NCI-H2196 (cell line): ENCODE measurements at regions not wholly inside any gene's neighbourhood (a gene's known extent, or its start where the extent isn't known, plus 50 kb on each side); places are given as distances from the start of the nearest gene placed in this dataset.

Experiments used
- DNase-seq: peaks from one replicate; lab custom pipeline; 2025; ENCODE audit not compliant: unreplicated experiment; lab: John Stamatoyannopoulos, UW

DNA sequence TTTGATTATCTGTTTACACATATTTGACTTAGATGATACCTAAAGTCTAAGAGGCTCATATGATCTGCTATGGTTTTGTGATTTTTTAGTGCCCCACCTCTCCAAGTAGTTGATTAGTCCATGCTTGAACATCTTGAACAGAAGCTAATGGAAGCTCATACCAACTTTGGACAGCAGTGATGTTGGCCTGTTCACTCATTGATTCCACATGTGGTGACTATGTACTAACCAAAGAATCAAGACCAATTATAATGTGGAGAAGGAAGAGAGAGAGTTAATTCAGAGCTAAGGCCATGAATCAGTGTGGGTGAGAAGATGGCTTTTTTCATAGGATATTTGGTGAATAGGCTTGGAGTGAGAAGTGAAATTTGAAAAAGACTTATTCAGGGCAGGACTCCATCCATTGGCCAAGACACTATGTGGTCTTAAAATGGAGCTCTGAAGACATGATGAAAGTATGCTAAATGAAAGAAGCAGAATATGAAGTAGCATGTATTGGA is 178.3 kb upstream of the TWIST2 start:
- DNase-seq: no peak

DNA sequence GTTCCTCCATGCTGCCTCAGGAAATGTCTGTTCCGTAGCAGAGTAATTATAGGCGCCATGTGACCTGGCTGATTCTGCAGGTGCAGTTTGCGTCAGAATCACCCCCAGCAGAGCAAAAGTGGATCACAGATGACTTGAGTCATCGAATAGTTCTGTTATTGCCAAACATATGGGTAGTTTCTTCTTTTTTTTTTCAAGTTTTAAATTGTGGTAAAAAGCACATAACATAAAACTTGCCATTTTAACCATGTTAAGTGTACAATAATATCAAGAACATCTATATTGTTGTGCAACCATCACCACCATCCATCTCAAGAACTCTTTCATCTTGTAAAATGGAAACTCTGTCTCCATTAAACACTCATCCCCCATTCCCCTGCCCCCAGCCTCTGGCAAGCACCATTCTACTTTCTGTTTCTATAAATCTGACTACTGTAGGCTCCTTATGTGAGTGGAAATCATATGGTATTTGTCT is 177.7 kb upstream of the TWIST2 start:
- no peak for DNase-seq

DNA sequence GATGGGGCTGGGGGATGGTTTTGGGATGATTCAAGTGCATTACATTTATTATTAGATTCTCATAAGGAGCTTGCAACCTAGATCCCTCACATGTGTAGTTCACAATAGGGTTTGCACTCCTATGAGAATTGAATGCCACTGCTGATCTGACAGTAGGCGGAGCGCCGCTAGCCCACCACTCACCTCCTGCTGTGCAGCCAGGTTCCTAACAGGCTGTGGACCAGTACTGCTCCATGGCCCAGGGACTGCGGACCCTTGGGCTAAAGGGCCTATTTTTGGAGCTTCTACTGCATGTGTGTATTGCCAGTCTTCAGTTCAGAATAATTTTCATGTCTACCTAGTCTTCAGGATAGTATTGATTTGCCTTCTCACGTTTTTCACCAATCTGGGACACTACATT is 165.3 kb upstream of the TWIST2 start:
- no peak for DNase-seq

DNA sequence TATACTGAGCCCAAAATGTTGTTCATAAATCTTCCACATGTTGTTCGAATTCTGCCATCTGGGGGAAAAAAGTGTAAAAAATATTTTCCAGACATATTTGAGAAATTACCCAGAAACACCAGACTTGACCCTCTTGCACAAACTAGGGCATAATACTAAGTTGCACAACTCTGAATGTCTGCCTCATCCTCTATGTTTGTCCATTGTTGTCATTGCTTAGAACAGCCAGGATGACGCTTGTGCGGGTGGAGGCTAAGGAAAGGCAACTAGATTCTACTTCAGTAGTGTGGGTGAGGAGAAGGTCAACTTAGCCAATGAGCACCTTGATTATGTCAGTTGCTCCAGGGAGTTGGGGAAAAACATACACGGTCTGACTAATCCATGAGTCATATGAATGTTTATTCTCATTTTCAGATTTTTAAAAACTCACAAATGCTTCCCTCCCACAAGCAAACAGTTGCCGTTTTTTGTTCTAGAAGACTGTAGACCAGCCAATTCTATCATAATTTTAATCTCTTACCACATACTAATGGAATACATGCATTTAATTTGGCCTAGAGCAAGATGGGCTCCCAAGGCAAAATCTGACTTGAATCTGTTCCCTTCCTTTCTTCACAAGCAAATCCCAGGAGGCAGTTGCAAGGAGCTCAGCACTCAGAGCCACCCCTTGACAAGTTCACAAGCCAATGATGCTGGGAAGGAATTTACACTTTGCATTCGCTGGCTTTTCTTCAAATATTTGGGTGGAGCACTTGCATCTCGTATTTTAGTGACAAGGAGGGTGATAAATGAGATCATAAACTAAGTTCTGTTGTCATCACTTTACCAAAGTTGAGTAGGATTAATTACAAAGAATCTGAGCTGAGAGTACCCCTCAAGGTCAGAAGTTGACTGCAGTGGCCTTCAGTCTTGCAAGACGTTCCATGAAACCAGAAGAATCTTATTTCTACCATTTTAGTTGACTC is 163.2 kb upstream of the TWIST2 start:
- no peak for DNase-seq

DNA sequence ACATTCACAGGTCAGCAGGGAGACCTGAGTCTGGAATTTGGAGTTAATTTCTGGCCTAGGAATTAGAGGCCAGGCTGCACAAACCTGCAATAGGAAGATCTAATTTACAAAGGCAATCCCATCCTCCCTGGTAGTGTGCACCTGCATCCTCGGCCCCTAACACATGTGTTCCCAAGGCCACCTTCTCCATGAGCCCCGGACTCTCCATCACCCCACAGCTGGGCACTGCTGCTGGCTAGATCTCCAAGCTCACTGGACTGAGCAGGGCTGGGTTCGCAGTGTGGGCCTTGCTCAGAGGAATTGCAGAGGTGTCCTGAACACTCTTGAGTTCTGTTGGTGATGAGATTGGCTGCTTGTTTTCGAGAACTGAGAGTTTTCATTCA is 162.6 kb upstream of the TWIST2 start:
- DNase-seq: no peak

DNA sequence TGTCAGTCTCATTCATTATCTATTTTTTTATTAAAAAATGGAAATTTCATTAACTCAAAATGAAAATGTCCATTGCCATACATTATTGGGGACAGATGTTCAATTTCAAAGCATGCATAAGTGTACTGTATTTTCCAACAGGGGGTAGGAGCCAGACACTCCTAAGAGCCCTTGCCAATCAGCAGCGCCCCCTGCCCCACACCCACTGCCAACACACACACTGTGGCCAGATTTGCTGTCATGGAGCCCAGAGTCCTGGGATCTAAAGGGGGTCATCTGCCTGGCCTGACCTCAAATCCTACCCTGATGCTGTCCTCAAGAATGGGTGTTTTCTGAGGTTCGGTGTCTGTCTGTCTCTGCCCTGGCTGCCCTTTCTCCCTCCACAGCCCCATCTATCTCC is 162.2 kb upstream of the TWIST2 start:
- DNase-seq: no peak

DNA sequence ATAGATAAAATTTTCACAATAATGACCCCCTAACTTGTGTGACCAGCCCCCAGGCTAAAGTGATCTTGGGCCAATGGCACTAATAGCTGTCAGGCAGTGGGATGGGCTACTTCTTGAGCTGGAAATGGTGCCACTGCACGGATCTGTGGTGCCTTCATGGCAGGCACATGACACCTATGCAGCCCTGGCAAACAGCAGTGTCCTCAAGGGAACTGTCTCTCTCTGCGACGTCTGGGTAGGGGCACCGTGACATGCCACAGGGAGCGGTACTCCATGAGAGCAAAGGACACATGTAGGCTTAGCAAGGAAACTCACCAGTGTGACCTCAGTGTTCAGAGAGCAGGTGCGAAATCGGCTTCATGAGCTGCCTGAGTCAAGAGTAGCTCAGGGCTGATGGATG is 161.7 kb upstream of the TWIST2 start:
- DNase-seq: no peak

DNA sequence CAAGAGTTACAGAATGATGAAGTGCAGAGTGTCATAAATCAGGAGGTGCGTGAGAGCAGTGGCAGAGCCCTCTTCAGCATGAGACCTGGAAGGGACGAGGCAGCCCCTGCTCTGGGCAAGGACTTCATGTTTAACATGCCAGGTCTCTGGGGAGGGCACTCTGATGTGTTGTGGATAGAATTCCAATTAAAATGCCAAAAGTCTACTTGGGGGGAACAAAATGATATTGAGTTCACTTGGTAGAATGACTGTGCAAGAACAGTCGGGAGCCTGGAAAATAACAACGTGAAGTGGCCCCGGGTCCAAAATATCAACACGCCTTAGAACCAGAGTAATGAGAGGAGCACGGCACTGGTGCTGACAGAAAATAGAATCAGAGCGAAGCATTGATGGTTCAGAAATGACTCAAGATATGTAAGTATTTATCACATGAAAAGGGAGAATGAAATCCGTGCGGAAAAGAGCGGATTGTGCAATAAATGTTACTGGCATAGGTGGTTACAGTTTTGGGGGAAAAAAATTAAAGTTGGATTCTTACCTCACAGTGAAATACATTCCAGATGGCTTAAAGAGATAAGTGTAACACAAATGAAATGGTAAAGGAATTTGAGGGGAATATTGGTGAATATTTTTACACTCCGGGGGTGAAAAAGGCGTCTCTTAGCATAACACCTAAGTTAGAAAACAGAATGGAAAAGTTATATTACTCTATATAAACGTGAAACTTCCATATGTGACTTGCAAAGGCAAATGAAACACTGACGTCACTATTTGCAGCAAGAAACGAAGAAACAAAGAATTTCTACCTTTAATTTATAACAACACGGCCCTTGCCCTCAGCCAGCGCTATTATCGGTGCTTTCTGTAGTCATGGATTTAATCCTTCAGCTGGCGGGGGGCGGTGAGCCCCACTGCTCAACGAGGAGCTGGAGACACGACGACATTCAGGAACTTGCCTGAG is 159.4 kb upstream of the TWIST2 start:
- no peak for DNase-seq

DNA sequence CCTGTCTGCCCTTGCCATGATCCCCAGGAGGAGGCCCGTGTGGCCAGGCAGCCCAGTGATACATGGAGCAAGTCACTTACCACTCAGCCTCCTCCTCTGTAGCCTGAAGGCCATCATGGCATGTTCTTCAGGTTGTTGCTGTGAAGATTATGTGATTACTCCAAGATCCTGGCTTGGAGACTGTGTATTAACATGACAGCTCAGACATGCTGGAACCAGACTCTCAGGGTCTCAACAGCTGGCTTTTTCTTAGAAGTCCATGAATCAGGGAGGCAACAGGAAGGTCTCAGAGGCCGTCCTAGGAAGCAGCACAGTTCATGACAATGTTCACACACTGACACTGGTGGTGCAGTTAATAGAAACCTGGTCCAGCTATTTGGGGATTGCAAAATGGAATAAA is 158.6 kb upstream of the TWIST2 start:
- DNase-seq: no peak

DNA sequence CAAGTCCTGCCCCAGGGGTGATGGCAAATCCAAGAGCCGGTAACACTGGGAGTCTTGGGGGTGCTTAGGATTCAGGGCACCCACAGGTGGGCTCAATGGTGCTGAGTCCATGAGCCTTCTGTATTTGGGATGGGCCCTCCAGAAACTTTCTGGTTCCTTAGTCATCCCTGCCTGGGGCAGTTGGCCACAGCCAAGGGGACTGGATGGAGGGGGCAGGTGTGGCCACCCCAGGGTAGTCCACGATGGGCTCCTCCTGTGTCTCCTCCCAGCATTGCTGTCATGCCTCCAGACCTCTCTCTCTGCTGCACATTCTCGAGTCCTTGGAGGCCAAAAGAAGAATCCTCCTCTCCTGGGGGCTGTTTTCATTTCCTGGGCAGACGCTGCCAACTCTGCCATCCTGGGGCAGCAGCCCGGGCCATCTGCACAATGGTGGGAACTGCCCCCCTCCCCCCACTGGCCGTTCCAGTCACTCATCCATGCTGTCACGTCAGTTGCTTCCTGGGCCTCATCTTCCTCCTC is 158.0 kb upstream of the TWIST2 start:
- DNase-seq: no peak

DNA sequence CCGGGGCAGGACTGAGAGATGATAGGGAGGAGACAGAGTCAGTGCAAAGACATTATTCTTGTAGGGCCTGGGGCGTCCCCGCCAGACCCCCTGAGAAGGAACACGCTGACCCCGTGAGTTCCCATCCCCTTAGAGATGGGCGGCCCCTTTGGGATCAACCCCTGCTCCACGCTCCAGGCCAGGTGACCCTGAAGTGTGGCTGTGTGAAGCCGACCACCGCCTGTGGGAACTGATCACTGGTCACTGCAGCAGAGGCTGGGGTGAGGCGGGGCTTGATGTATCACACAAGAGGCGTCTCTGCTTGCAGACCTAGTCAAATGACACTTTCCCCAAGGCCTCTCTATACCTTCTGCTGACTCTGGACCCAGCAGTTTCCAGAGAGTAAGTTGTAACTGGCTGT is 157.4 kb upstream of the TWIST2 start:
- DNase-seq: no peak

DNA sequence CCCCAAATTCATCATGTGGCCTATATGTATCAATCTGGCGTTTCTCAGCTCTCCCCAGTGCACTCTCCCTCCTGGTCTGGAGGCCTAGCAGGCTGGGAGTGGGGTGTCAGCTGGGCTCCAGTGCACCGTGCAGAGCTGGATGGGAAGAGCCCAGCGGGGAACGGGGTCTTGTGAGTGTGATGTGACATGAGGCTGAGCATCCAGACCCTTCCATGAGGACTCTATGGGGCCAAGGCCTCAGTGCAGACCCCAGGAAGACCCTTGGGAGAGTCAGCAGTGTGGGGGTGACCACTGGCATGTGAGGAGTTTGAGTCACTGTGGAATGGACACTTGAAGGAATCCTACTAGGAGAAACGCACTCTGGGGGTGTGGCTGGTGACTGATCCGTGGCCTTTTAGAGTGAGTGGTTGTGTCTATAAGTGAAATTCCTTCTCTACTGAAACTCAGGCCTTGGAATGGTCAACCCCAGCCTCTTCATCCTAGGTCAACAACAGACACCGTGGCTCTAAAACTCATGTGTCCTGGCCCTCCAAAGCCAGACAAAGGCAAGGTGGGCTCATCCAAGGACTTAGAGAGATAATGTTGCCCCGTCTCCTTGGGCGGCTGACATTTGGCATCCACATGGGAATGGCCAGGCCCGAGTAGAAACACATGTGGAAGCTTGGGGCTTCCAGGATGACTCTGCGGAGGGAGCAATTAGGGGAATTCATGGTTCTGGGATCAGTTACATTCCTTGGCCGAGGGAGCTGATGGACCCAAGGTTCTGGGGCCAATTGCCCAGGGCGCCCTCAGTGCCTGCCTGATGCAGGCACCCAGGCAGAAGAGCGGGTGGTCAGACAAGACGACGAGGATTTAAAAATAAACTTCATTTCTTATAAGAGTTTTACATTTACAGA is 156.0 kb upstream of the TWIST2 start:
- no peak for DNase-seq

DNA sequence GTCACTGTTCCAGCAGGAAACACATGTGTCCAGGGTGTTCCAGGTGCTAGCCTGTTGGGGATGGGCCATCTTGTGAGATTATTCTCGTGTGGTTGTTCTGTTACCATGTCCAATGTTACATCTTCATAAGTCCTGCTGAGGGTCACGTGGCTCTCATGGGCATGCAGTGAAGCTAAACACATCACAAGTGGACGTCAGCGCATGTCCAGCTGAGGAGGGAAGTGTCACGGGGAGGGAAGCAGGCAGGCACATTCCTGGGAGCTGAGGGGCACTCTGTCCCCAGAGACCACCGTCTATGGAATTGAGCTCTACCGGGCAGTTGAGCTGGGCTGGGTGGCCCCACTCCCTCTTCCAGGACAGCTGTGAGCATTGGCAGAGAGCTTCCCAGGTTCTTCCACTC is 155.3 kb upstream of the TWIST2 start:
- no peak for DNase-seq

DNA sequence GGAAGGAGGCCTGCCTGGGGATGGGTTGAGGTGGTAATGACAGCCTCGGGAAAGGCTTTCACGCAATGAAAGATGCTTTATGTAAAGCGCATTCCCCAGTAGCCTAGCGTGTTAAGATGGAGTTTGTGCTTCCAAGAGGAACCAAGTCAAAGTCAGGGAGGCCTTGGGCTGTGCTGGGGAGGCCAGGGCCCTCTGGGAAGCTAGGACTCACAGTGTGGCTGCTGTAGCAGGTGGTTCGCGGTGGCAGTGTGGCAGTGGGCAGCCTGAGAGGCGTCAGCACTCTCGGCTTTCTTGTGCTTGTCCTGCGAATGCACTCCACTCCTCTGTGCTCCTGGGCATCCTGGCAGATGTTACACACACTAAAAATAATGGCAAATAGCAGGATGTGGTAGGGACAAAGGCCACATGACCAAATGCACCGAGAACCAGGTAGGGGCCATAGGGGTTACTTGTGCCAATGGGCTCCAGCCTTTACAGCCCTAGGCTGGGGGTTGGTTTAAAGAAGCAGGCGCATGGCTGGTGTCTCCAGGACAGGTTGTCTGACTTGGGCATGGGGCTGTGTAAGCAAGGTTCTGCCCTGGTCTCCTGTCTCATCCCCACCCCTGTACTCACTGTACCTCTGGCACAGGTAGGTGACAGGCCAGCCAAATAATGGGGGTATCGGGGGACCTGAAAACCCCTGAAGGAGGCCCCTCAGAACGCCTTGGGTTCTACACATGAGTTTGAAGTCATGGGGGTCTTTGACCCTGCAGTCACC is 154.4 kb upstream of the TWIST2 start:
- DNase-seq: no peak

DNA sequence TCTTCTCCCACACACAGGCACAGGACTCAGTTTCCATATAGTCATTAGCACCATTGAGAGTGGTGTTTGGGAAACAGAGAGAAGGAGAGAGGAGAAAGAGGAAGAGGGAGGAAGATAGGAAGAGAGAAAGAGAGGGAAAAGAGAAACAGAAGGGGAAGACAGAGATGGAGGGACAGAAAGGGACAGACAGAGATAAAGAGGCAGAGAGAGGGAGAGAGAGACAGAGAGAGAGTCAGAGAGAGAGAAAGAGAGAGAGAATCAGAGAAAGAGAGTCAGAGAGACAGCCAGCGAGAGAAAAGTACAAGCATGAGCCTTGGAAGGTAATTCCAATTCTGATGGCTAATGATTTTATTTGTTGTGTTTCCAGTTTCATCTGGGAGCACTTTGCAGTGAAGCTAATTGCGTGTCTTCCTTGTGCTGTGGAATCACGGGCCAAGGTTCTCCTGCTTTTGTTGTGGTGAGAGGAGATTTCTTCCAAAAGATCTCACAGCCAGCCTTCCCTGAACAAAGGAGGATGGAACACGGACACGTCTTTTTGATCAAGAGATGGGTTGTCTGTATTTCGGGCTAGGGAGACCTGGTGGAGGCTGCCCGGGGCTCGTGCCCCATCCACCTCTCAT is 153.6 kb upstream of the TWIST2 start:
- DNase-seq: no peak

DNA sequence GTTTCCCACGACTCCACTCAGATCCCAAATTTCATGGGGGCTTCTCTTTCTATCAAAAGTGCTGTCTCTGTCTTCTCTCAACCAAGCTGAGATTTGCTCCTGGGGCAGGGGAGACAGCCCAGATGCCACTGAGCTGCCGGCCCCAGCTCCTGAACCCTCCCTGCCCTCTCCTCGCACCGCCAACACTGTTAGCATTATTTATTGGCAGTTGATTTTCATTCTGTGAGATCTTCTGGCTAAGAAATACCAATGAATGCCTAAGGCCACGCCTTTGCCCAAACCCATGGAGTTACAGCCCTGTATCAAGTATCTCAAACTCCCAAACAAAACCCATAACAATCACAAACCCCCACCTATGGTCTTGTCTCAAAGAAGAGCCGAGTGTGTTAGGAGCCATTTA is 153.0 kb upstream of the TWIST2 start:
- no peak for DNase-seq

DNA sequence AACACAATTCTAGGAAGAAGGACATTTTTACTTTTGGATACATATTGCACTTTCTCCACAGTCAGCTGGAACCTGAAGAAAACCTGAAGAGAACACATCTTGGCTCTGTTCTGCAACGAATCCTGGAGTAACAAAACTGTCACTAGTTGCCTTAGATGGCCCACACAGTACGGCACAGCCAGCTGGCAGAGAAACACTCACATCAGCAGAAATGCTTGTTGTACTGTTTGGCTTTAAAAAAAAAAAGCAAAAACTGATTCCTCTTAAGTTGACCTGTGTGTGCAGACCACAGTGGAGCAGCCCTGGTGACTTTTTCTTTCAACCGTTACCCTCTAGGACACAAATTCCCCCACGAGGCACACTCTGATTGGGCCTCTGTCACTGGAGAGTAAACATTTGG is 152.3 kb upstream of the TWIST2 start:
- DNase-seq: no peak

DNA sequence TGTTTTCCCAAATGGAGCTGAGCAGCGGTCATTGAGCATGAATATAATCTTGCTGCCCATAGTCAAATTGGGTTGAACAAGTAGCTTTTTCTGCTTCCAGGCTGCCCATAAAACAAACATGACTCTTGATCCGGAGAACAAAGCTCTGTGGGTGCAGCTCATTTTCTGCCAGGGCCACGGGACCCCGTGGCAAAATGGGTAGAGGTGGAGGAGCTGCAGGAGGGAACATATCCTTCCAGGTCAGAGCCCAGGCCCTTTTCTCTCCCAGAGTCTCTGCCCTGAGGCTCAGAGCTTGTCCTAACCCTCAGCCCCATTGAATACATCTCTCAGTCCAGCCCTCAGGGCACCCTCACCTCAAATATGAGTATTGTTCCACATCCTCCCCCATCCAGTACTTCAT is 151.6 kb upstream of the TWIST2 start:
- no peak for DNase-seq

DNA sequence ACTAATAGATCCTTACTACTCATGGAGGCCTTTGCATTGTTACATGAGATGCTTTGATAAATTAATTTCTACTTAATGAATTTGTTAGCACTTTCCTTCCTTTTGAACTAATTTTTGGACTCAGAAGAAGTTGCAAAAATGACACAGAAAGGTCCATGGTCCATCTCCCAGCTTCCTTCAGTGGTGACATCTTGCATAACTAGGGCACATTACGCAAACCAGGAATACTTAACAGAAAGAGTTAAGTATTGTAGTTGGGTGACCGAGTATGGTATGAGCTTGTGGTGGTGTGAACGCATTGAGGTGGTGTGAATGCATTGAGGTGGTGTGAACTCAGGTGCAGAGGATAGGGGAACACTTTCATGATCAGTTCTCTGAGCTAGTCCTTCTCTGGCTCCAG is 151.1 kb upstream of the TWIST2 start:
- DNase-seq: no peak
